ENCODE measurements at regions not wholly inside any gene's neighbourhood (a gene's known extent, or its start where the extent isn't known, plus 50 kb on each side); places are given as distances from the start of the nearest gene placed in this dataset.

DNA sequence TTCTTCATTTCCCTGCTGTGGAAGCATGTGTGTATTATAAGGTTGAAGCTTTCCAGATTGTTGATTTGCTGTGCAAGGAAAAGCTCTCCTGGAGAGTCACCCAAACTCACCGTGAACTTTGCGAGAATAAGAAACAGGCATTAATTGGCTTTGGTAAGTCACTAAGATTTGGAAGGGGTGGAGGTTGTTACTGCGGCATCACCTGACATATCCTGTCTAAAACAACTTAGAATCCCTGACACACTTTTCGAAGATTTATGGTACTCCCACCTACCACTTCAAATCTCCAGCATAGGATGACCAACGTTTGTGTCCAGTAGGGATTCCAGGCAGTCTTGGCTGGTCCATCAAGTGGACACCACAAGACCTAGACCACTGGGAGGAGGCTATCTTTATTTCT, 518.3 kb downstream of the MN1 start:
- intact Hi-C loops (cut with DNase I; ENCODE audit: low total_unique reads) (no loop called here), in situ Hi-C loops (cut with MboI; ENCODE audit: low sequenced_read_pairs in 4 of 4) (no loop called here)
- H3K4me1 ChIP-seq = no peaks in the 10 kb centered on the region
- ATAC-seq = no peak
- peaks cover 0 to 15% (median 10%) of the 10 kb centered on the region in 3 donors for H3K27me3 ChIP-seq
- no peak for DNase-seq
- TF ChIP-seq, protein P1, sequence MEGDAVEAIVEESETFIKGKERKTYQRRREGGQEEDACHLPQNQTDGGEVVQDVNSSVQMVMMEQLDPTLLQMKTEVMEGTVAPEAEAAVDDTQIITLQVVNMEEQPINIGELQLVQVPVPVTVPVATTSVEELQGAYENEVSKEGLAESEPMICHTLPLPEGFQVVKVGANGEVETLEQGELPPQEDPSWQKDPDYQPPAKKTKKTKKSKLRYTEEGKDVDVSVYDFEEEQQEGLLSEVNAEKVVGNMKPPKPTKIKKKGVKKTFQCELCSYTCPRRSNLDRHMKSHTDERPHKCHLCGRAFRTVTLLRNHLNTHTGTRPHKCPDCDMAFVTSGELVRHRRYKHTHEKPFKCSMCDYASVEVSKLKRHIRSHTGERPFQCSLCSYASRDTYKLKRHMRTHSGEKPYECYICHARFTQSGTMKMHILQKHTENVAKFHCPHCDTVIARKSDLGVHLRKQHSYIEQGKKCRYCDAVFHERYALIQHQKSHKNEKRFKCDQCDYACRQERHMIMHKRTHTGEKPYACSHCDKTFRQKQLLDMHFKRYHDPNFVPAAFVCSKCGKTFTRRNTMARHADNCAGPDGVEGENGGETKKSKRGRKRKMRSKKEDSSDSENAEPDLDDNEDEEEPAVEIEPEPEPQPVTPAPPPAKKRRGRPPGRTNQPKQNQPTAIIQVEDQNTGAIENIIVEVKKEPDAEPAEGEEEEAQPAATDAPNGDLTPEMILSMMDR (IDR thresholded peaks at IDR 0.05 in 4 of 5, conservative IDR thresholded peaks at IDR 0.05 in 1 of 5) = no peak
- TF ChIP-seq POLR2A (IDR thresholded peaks at IDR 0.05) = no peak
- H3K27ac ChIP-seq = no peak overlapping the region
- H3K4me3 ChIP-seq = no peak overlapping the region
- no peaks in the 10 kb centered on the region for H3K9me3 ChIP-seq
- H3K36me3 ChIP-seq = no peaks in the 10 kb centered on the region

DNA sequence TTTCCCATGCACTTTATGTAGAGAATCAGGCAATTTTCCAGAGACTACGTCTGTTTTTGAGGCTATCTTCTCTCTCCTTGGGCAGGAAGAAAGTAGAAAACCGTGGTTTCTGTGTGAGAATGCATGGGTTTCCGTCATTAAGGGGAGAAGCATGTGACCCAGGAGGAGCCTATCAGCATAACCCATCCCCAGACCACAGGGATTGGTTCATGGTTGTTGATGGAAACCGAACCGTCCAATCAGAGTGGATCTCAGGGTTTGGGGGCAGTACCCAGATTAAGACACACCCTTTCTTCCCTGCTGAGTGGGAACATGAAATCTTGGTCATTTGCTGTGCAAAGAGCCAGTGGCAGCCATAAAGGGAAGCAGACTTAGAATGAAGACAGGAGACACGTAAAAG, 517.8 kb downstream of the MN1 start:
- Histone ChIP-seq H3K4me1 (no peaks in the 10 kb centered on the region), H3K9me3 (no peaks in the 10 kb centered on the region), H3K27ac (no peak overlapping the region), H3K27me3 (peaks cover 0 to 15% (median 8%) of the 10 kb centered on the region in 3 donors), H3K4me3 (no peak overlapping the region), H3K36me3 (no peaks in the 10 kb centered on the region)
- TF ChIP-seq, protein P1 (IDR thresholded peaks at IDR 0.05 in 4 of 5, conservative IDR thresholded peaks at IDR 0.05 in 1 of 5) = no peak
- TF ChIP-seq POLR2A (IDR thresholded peaks at IDR 0.05) = no peak
- in situ Hi-C loops (cut with MboI; ENCODE audit: low sequenced_read_pairs in 4 of 4) = no loop called here
- intact Hi-C loops (cut with DNase I; ENCODE audit: low total_unique reads) = no loop called here
- DNase-seq = no peak
- ATAC-seq = no peak

DNA sequence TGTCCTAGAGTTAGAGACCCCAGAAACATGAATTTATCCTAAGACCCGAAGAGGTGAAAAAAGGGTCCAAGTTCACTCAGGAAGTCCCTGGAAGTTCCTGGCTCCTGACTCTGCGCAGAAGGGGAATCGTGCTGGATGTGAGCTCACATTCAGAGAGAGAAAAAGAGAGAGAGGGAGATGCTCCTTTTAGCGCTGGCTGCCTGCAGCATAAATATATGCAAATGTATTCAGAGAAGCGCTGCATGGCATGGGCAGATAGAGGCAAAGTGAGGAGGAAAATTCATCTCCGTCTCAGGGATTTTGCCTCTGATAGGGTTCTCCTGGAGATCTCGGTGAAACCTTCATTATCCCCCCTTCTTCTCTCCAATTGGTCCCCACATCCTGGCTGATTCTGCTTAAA, 517.2 kb downstream of the MN1 start:
- no peak for ATAC-seq
- Histone ChIP-seq H3K27ac (no peak overlapping the region), H3K9me3 (no peaks in the 10 kb centered on the region), H3K4me3 (no peak overlapping the region), H3K36me3 (no peaks in the 10 kb centered on the region), H3K4me1 (no peaks in the 10 kb centered on the region), H3K27me3 (peaks cover under 1 to 17% (median 5%) of the 10 kb centered on the region in 3 donors)
- intact Hi-C loops (cut with DNase I; ENCODE audit: low total_unique reads) (no loop called here), in situ Hi-C loops (cut with MboI; ENCODE audit: low sequenced_read_pairs in 4 of 4) (no loop called here)
- DNase-seq = no peak
- TF ChIP-seq, protein P1 (IDR thresholded peaks at IDR 0.05 in 4 of 5, conservative IDR thresholded peaks at IDR 0.05 in 1 of 5) = no peak
- TF ChIP-seq POLR2A (IDR thresholded peaks at IDR 0.05) = no peak

DNA sequence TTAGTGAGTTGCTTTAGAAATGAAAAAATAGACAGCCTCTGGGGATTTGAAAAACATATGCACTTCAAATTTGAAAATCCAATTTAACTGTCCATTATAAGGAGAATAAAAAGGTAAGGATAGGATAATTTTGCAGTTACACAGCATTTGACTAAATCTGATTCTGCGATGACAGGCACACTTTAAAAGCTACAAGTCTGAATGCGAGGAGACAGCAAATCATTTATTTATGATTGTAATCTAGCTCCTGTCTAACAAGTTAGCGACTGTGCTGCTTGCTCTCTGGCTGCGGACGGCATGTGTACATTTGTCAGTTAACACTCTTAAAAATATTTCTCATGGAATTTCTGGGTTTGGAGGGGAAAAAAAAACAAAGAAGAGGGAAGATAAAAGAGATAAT, 514.8 kb downstream of the MN1 start:
- Histone ChIP-seq H3K27me3 (peaks cover 5 to 23% (median 11%) of the 10 kb centered on the region in 3 donors), H3K27ac (no peak overlapping the region), H3K9me3 (no peaks in the 10 kb centered on the region), H3K4me3 (no peak overlapping the region), H3K4me1 (no peaks in the 10 kb centered on the region), H3K36me3 (no peaks in the 10 kb centered on the region)
- TF ChIP-seq, protein P1 (IDR thresholded peaks at IDR 0.05 in 4 of 5, conservative IDR thresholded peaks at IDR 0.05 in 1 of 5) = no peak
- no peak for TF ChIP-seq POLR2A (IDR thresholded peaks at IDR 0.05)
- in situ Hi-C loops (cut with MboI; ENCODE audit: low sequenced_read_pairs in 4 of 4) = no loop called here
- DNase-seq (no peak), ATAC-seq (no peak)
- intact Hi-C loops (cut with DNase I; ENCODE audit: low total_unique reads) = no loop called here

Data from gastrocnemius medialis (tissue), 4 donors.